GM18870 (cell line): ENCODE measurements at regions not wholly inside any gene's neighbourhood (a gene's known extent, or its start where the extent isn't known, plus 50 kb on each side); places are given as distances from the start of the nearest gene placed in this dataset.

Experiments
- ATAC-seq: cut with Tn5 transposase; IDR thresholded peaks from one replicate; pipeline ENCODE4 v1.9.1; 2021; ENCODE audit warnings: moderate library complexity; ENCODE audit not compliant: unreplicated experiment

DNA sequence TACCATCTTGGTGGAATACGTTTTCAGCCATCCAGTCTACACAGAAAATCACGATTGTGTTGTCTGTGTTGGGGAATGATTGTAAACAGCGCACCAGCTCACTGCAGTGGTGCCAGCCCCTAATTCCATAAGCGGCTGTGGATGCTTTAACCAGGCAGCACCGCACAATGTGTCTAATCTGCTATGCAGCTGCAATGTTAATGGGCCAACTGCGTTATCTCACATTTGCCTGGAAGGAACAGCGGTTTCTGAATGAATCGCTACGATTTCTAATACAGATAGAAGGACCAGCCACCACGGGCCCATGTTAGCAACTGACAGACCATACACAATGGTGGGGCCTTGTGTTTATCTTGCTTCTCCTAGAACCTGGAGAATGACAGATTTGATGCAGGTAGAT is 384.5 kb upstream of the KIRREL3 start:
- ATAC-seq = no peak

DNA sequence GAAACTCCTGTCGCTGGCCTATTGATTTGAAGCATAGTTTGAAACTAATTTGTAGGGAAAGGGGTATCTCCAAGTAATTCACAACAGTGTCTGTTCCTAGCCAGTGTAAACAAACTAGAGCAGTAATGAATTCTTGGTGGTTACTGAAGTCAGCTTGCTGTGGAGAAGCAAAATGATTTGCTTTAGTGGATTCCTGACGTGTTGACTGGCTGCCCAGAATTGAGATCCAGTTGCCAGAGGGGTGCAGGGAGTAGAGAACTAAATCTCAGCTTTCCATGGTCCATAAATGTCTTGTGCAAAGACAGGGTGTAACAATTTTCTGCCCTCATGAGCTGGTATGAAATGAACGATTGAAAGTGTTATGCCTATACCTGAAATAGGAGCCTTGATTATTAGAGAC is 382.5 kb upstream of the KIRREL3 start:
- ATAC-seq = no peak

DNA sequence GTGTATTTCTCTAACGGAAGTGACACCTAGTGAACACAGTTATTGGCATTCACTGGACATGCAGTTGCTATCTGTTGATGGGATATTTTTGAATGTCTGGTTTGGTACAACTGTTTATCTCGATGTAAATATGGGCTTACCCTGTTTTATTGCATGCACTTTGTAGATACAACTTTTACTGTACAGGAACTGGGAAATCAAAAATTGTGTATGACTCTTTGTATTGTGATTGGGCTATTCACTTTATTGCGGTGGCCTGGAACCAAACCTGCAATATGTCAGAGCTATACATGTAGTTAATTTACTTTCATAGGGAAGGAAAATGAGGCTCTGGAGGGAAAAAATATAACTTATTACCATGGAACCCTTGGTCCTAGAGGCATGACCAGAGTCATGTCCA is 380.7 kb upstream of the KIRREL3 start:
- no peak for ATAC-seq

DNA sequence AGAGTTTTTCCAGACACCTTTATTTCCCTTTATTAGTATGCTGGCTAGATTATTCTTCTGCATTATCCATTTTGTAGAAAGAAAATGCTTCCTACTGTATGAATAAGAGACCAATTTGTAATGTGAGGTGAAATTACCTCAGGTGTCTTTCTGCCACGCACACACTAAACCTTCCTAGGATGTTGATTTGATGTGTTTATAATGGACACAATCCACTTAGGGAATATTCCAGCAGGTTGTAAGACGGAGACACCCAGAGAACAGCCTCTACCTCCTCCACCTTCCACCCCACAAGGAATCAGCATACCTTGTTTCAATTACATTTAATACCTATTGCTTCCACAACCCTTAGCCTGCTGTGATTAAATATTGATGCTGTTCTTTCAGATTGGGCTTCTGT is 379.1 kb upstream of the KIRREL3 start:
- ATAC-seq = no peak

DNA sequence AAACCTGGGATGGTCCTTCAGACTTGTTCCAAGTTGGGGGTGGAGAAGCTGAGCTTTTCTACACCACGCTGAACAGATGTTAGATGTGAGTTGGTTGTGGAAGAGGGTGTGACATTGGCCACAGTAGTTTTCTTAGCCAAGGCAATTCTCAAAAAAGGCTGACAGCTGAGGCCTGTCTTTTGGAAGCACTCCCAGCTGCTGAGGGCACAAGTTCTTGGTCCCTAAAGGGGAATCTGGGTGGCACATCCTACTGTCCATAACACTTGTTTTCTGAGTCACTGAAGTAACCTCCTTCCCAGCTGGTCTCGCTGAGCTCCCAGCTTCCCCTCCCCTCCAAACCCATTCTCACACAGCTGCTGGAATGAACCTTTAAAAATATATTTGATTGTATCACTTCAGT is 375.7 kb upstream of the KIRREL3 start:
- no peak for ATAC-seq

DNA sequence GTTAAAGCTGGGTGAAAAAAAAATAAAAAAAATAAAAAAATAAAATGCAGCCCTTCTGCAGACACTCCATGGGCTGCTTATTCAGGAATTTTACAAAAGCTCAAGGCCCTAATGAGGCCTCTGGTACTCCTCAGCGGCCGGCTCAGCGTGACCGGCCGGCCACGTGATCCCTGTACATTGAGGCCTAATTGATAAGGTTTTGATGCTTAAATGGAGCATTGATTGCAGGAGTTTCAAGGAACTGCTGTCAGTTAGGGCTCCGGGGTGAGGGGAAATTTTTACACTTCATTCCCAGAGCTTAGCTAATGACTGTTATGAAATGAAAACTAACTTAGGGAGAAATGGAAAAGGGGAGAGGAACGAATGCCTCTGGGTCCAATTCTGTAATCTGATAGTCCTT is 368.8 kb upstream of the KIRREL3 start:
- no peak for ATAC-seq

DNA sequence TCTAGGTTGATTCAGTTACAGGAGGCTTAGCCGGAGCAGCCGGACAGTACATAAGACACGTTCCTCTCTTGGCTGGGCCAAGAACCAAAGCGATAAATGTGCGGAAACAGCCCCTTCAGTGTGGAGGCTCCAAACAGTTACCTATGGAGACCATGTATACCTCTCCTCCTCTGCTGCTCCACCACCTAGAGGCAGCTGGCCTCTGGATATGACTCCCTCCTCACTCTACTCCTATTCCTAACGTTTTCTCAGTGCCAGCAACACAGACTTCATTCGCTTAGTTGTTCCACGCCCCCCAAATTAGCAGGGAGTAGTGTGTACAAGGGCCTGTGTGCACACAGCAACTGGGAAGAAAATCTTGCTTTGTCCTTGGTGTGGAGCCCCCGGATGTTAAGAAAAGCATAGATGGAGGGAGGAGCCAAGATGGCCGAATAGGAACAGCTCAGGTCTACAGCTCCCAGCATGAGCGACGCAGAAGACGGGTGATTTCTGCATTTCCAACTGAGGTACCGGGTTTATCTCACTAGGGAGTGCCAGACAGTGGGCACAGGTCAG is 362.3 kb upstream of the KIRREL3 start:
- no peak for ATAC-seq

DNA sequence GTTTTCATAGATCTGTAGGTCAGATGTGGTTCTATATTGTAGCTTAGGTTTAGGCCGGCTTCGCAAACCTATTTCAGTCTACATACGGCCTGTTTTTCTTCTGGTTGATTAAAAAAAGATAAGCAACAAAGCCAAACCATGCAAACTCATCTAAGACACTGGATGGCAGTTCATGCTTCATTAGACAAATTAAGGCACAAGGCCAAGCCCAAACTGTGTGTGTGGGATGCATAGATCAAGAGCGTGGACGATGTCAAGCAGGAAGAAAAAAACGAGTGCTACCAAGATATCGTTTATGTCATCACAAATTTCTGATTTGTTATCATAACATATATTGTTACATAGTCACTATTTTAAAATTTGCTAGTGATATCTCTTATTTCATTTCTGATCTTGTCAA is 357.6 kb upstream of the KIRREL3 start:
- ATAC-seq = no peak

DNA sequence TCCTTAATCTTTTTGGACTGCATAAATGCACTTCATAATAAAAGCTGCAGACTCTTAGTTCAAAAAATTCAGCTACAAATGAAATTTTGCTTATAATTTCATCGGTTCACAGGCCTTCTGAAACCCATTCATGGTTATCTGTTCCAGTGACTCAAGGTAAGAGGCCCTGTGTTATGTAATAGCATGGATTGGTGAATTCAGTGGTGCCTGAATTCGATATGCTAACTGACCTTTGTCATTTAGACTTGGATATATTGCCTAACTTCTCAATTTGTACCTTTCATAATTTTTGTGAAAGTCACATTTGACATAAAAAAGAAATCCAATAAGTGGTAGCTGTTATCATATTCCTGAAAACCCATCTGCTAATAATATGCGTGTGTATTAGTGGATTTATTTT is 349.9 kb upstream of the KIRREL3 start:
- ATAC-seq = no peak

DNA sequence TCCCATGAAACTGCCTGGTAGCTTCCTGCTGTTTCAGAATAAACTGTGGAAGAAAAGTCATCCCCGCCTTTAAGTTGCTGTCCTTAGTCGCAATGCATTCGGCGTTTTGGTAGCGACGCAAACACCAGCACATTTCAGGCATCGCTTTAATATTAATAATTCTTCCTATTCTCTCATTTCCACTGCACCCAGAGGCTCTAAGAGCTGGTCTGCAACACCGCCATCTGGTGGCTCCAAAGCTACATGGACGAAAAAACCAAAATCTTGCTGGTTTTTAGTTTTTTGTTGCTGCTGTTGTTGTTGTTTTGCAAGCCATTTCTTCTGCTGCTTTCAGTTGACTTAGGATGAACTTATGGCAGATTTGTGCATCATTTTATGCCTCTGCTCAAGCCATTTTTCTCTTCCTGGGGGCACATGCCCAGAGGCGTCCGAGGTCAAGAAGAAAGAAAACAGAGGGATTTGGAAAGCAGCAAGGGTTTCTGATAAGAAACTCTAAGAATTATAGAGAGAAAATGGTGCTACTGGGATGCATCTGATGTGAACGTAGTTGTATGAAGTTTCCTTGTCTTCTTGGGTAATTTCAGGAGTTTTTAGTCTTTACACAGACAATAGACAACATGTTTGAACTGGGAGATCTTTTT is 345.4 kb upstream of the KIRREL3 start:
- ATAC-seq = no peak

DNA sequence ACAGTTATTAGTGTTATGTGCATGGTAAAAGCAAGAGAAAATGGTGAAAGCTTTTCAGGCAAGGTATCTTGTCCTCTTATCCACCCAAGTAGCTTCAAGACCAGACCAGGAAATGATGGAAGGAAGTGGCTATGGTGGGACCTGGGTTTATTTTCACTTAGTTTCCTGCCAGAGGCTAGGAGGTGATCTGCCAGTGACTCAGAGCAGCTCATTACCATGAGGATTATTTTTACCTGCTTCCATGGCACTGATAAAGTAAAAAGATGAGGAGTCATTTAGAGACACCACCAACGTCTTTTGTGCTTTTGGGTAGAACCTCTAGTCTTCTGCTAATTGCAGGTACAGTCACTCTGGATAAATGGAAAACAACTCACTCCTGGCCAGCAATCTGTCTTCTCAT is 339.9 kb upstream of the KIRREL3 start:
- ATAC-seq = no peak

DNA sequence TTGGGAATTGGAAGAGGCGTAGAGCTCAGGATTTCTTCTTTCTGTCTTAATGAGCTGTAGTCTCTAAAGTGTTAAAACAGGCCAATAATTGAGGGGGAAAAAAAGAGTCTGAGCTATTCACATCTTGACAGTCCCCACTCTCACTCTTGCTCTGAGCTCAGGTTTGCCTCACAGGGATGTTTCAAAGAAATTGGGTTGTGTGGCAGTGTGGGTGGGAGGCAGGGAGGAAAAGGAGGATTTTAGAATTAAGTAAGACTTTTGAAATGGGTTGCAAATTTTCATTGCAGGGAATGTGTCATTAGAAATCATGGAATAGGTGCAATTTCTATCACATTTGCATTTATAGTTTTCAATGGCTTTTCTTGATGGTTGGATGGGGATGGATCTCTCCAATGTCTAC is 338.8 kb upstream of the KIRREL3 start:
- ATAC-seq = no peak

DNA sequence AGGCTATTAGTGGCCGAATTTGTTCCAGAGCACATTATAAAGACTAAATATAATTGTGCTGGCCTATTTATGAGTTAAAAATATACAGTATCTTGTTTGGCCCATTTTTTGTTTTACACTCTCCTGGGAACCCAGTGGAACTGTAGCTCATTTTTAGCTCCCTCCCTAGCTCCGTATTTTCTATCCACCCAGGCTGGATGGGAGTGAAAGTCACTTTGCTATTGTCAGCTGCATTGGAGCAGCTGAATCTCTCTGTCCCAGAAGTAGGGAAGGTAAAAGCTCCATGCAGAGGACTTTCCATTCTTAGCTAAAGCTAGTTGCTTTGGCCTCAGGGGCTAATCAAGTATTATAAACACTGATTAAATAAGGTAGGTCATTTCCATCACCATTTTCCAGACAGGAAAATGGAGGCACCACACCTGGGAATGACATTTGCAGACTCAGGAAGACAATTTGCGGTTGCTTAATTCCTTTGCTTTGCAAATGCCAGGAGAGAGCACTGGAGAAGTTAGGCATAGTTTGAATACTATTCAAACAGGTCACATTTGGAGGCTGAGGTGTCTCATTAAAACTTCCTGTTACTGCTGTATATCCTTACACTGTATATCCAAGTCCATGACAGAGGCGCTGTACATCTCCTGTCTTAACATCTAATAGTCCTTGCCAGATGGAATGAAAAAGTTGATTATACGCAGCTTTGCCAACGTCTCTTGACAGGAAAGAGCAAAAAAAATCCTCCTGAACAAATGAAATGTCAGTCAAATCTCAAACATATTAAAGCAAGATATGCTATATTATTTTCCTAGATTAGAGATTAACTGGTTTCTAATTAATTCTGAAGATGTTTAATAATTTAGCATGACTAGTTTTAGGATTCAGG is 338.1 kb upstream of the KIRREL3 start:
- no peak for ATAC-seq

DNA sequence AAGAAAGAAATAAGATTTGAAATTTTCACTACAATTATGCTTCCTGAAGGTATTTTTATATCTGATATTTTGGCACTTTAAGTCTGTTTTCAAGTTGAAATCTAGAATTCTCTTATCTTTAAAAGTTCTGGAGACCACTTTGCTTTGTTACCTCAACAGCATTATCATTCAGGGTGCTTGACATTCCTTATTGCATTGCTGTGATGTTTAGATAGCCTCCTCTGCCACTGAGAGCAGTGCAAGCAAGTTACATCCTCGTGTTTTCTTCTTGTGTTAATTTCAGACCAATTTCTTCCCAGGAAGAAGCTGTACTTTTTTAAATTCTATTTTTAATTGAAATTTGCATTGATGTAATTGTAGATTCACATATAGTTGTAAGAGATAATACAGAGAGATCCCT is 333.9 kb upstream of the KIRREL3 start:
- no peak for ATAC-seq

DNA sequence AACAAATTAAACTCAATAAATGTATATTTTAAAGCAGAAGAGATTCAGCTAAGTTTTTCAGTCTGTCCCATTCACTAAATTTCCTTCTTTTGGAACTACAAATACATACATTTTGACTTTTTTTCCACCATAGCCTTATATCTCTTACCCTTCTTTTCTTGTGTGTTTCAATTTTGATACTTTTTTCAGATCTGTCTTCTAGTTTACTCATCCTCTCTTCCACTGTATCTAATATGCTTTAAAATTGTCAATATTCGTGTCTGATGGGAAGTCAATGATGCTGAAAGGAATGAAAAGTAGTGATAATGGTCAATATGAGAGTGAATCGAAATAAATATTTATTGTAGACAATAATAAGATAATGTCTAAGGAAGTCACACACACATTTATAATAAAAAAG is 332.3 kb upstream of the KIRREL3 start:
- ATAC-seq = no peak

DNA sequence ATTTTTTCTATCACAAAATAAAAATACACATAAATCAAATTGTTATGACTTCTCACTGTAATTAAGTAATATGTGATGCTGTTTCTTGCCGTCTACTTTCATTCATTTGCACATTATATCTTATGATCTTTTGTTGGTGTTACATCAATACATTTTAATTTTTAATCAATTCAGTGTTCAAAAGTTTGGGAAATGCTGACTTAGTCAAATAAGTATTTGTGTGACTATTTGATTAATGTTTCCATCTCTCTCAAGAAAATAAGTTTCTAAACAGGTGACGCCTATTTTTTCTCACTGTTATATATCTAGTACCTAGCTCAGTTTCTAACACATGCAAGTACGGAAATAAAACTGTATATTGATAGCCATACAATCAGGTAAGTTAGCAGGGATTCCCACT is 329.5 kb upstream of the KIRREL3 start:
- ATAC-seq = no peak

DNA sequence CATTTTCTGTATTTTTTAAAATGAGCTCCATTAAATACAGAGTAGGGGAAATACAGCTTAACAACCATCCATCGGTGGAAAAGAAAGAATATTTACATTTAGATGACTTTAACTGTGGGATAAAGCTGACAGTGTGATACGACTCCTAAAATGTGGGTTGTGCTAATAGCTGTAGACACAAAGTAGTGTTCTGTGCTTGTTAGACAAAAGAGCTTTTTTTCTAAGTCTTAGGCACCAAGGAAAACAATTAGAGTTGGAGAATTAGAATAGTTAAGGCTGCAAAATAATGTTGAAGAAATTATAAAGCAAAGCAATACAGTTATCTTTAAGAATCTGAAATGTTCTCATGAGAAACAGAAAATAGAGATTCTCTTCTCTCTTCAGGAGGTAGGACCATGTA is 307.7 kb upstream of the KIRREL3 start:
- no peak for ATAC-seq

DNA sequence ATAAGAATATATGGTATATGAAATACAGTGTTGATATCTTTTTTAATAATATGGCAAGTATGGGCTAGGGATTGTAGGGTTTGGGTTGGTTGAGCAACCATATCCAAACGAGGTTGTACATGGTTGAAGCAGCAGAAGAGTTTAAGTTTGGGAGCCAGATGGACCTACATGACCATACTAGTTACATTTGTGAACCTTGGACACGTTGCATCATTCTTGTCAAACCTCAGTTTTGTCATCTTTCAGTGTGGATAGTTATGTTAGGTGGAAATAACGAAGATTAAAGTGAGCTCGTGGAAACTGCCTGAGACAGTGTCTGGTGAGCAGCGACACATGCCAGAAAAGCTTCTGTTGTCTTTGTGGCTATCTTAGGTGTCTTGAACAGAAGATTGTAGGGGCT is 307.1 kb upstream of the KIRREL3 start:
- ATAC-seq = no peak

DNA sequence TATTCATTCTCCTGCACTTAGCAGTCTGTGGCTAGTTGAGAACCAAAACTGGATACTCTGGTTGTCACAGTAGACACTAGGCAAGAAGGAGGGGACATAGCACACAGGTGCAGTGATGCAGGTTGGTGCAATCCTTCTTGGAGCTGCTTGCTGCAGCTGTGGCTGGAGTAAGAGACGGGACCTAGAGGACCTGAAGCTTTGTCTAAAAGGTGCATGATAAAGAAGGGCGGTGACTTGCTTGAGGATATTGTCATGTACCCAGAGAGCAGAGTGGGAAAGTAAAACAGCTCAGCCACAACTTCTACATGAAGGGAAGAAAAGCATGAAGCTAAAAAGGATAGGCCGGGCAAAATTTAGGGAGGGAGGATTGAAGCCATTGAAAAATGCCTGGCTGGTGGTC is 304.1 kb upstream of the KIRREL3 start:
- no peak for ATAC-seq

DNA sequence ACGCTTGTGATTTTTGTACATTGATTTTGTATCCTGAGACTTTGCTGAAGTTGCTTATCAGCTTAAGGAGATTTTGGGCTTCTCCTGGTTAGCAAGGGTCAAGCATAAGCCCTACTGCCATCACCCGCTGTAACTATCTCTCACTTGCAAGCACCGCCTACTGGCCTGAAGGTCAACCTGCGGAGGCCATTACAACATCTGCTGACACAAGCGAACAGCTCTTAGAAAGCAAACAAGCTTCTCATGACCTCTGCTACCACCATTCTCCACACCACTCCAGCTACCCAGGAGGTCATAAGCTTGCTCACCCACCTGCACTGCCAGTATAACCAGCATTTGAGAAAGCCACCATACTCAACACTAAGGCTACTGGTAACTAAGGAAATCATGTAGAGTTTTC is 288.4 kb upstream of the KIRREL3 start:
- ATAC-seq = no peak

DNA sequence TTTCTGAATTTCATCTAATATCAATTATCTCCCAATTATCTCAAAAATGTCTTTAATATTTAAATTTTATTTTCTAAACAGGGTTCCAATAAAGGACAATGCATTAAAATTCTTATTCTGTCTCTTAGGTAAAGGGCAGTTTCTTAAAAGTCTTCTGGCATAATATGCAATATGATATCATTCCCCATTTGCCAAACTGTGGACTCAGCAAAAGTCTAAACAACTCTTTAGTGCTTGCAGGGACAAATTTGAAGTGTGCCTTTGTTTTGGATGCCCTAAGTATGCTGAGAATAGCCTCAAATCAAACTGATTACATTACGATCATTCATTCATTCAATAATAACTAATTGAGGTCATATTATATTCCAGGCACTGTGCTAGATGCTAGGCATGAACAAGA is 281.0 kb upstream of the KIRREL3 start:
- ATAC-seq = no peak

DNA sequence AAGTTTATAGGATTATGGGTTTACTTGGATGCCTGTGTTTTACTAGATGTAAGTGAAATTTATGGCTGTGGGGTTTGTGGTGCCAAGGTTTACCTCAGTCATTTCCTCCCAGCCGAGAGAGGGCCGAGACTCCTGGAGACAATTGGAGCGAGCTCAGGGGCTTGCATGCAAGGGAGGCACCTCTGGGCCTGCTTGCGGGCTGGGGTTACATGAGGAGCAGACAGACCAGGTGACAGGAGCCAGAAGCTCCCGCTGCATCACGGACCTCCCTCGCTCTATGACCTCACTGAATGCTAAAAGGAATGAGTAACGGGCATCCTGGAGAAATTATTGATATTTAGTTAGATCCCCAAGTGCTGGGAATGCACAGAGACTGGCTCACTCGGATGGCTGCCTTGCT is 275.2 kb upstream of the KIRREL3 start:
- no peak for ATAC-seq

DNA sequence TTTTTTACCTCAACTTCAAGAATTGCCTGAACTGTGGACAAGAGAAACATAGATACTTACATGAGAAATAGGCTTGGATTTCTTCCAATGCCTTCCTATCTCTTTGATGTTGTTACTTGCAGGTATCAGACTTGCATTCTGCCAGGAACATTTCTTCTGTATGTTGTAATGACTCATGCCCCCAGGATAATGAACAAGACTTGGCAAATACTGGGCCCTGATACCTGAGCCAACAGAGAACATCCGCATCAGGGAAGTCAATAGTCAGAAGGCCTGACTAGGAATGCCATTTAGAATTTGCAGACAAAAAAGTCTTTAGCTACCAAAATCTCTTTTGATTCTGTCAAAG is 273.7 kb upstream of the KIRREL3 start:
- ATAC-seq = no peak
